ENCODE measurements at regions not wholly inside any gene's neighbourhood (a gene's known extent, or its start where the extent isn't known, plus 50 kb on each side); places are given as distances from the start of the nearest gene placed in this dataset.
"Not testable (repeated sequence)": the region's sequence is repeated elsewhere in the genome, so short reads cannot be mapped to it uniquely, and the experiment has no call there.

GRCh38 chr7:48992816-48993215 is 68.5 kb downstream of the CDC14C start:
- DNase-seq (ENCODE audit: low read depth): no peak

GRCh38 chr7:49001610-49002033 is 77.3 kb downstream of the CDC14C start:
- DNase-seq (ENCODE audit: low read depth): no peak

DNA sequence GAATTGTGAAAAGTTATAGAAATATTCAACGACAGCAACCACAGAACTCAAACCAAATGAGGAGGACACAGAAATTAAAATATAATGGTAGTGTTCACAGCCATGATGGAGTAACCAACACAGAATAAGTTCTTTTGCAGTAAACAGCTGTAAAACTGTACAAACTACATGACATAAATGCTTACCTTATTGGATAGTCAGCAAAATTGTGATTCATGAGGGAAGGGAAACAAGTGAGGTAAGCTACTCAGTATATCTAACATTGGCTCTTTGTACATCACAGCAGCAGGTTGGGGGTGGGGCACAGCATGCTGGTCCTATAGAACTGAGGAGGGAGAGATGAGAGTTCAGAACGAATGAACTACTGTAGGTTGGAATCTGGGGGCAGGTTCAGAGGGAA is 86.4 kb downstream of the CDC14C start:
- DNase-seq (ENCODE audit: low read depth): no peak

DNA sequence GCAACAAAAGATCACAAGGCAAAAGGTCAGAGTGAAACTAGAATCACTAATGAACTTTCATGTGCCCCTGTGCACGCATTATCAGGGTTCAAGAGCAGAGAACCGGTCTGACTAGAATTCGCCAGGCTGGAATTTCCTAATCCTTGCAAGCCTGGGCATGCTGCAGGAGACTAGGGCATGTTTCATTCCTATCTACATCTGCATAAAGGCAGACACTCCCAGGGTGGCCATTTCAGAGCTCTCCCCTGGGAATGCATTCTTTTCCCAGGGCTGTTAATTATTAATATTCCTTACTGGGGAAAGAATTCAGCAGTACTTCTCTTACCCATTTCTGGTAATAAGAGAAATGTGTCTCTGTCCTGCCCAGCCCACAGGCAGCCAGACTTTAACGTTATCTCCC is 90.5 kb downstream of the CDC14C start:
- DNase-seq (ENCODE audit: low read depth): no peak

DNA sequence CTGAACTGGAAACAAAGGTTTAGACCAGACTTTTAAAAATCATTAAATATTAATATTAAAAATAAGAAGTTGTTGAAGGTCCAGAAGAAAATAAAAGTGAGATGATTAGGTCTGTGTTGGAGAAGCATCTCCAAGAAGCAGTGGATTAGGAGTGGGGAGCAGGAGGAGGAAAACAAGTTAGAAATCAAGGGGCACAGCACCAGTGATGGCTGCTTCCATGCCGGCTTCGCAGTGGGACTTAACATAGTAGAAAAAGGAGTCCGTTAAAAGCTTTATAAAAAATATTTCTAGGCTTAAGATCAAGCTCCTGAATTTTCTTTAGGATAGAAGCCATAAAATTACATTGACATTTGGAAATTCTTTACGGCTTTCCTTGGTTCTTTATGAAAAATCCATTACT is 95.8 kb downstream of the CDC14C start:
- no peak for DNase-seq (ENCODE audit: low read depth)

DNA sequence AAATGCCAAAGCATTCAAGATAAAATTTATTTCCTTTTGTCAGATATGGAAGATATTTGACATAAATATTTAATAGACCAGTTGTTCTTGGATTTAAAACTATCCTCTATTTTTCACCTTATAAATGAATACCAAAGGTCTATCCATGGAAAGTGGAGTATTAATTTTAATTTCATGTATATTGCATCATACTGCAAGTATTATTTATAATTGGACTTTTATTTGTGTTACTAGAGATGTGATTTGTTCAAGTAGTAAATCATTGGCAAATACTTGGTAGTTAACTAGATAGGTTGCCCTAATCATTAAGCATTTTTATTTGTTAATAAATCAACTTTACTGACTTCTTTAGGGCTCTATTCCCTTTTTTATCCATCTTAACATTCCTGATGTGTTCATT is 98.1 kb downstream of the CDC14C start:
- DNase-seq (ENCODE audit: low read depth): no peak

GRCh38 chr7:49023345-49024328 is 99.3 kb downstream of the CDC14C start:
- DNase-seq (ENCODE audit: low read depth): no peak

DNA sequence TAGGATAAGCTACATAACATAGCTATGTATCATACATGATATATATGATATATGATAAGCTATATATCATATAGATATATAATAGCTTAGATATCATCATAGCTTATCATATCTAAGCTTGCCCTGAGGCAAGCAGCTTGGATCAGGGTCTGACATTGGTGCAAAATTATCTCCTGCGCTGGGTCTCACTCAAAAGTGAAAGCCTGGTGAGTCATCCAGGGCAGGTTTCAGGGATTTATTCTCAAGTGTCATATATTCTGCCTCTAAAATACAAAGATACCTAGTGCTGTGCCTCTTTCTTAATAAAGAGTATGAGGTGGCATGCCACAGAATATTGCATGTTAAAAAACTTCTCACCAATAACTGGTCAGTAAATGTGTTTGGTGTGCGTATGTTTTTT is 105.9 kb downstream of the CDC14C start:
- DNase-seq (ENCODE audit: low read depth): no peak

- DNase-seq (ENCODE audit: low read depth): not testable (repeated sequence)
These were observed 108.8 kb downstream of the CDC14C start for GRCh38 chr7:49033140-49033539.

DNA sequence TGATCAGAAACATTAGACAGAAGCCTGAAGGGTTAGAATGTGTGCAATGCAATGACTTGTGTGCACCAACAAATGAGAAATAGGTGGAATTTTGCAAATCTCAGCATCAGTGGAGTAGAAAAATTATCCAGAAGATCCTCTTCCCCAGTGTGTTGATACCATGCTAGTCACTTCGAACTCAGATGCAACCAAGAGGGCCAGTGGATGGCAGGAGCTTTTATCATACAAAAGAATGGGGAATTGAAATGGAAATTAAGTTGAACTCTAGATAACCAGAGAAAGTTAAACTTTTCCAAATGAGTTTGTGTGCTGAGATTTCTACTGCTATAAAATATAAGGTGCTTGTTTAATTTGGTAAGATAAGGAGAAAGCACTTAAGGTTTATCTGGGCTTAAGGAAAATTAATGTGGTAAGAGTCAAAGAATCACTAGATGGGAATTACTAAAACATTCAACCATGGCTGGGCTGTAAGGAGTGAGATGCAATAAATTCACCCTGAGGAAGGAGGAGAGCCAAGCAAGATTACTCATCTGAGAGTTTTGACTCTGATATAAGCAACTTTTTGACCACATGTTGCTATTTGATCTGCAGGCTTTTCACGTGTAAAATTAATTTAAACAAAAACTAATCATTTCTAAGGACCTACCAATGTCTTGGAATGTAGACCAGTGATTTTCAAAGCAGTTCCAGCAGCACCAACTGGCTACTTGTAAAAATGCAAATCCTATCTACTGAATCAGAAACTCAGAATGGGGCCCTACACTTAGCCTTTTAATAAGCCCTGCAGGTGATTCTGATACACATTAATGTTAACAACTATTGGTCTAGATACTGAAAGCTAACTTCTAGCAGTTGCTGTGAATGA is 113.2 kb downstream of the CDC14C start:
- no peak for DNase-seq (ENCODE audit: low read depth)

DNA sequence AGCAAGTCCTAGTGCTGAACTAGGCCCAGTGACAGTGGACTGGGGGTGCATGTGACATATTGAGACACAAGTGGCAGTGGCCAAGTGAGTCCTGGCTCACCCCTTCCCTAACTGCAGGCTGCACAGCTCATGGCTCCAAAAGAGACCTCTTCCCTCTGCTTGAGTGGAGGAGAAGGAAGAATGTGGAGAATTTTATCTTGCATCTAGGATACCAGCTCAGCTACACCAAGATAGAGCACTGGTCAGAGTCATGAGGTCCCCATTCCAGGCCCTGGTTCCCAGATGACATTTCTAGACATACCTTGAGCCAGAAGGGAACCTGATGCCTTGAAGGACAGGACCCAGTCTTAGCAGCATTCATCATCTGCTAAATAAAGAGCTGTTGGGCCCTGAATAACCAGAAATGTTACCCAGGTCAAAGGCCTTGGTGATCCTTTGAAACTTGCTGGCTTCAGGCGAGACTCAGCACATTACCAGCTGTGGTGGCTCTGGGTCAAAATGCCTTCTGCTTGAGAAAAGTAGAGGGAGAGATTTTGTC is 114.5 kb downstream of the CDC14C start:
- no peak for DNase-seq (ENCODE audit: low read depth)

DNA sequence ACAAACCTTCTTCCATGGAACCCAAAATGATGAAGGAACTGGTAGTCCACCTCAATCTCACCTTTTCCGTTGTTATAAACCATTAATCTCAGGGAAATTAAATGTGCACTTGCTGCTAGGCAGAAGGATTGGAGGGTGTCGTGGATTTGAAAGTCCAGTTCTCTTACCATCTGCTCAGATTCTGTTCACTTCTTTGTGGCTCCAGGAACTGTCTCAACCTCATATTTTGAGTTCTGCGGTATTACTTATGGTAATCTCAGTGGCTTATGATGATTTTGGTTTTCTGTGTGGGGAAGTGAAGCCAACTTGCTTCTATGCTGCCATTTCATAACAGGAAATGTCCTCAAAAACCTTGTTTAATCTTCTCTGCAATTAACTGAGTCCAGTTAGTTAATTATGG is 136.4 kb downstream of the CDC14C start:
- DNase-seq (ENCODE audit: low read depth): no peak

DNA sequence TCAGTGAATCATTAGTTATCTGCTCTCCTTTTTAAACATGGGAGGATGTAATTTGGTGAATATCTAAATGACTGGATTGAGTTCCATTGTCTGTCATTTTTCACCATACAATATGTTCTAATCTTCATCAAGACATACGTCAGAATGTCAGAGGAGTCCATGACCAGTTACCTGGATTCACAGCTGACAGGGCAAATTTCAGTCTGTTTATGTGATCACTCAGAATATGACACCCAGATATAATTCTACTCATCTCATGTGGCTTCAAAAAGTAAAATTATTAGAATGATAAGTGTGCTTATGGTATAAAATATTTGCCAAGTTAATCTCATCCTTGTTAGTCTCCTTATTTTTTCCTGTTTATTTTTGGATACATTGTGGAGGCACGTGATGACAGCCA is 150.2 kb downstream of the CDC14C start:
- no peak for DNase-seq (ENCODE audit: low read depth)

DNA sequence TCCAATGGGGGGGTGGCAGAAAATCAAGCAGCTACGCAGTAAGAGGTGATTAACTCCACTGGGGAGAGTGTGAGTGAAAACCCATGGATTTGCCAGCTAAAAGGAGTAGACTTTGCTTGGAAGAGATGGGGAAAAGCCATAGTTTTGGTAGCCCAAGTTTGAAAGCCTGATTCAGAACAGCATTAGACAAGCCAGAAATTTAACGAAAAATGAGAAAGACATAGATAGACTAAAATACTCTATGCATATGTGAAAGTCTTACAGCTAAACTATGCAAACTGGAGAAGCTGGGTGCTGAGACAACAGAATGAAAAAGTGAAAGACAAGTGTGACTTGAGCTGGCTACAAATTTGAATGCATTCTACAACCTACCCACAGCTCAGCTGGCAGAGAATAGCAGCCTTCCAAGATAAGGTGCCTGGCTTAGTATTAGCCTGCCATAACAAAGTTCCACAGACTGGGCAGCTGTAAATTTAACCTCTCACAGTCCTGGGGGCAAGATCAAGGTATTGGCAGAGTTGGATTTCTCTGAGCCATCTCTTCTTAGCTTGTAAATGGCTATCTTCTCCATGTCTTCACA is 156.6 kb downstream of the CDC14C start:
- DNase-seq (ENCODE audit: low read depth): no peak

- no peak for DNase-seq (ENCODE audit: low read depth)
These were observed 163.7 kb downstream of the CDC14C start for GRCh38 chr7:49088017-49088416.

GRCh38 chr7:49089717-49090116 is 165.4 kb downstream of the CDC14C start:
- no peak for DNase-seq (ENCODE audit: low read depth)

GRCh38 chr7:49091089-49091488 is 166.7 kb downstream of the CDC14C start:
- no peak for DNase-seq (ENCODE audit: low read depth)

DNA sequence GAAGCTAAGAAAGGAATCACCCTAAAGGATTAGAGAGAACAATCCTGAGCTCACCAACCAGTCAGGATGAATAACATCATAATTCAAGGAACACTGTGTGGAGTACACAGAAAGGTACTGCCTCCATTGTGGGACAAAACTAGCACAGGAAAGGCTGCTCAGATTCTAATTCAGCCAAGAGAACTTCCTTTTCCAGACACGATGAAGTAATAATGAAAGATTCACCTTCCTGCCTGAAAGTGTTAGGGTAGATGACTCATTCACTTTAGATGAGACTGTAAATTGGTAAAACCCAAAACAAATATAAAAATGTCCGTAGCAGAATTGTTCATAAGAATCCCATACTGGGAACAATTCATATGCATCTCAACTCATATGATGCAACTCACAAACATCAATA is 167.2 kb downstream of the CDC14C start:
- DNase-seq (ENCODE audit: low read depth): no peak

DNA sequence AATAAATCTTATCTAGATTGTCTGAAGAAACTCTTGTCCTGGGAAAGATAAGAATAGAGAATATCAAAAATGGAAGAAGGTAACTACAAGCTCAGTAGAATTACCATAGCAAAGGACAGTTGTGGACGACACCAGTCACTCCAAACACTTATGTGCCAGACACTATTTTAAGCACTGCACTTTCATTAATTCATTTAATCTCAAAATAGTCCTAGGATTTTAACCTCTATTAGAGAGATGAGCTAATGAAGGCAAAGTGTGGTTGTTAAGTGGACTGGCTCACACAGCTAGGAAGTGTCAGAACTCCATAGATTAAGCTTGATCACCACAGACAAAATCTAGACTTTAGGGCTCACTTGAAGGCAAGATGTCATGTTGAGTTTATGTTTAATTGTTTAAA is 168.9 kb downstream of the CDC14C start:
- no peak for DNase-seq (ENCODE audit: low read depth)

DNA sequence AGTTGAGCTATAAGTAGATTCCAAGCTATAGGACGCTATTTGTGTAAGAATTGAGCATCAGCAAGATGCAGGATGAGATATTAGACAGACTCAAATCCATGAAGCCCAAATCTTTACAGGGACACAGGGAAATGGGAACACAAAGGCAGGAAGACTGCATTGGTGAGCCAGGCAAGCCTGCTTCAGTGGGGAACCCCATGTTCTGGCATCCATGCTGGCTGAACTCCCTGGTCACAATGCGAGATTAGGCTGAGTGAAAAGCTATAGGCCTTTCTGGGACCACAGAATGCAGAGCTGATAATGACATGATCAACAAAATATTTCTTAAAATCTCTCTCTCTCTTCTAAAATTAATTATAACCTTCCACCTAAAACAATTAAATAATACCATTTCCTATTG is 170.5 kb downstream of the CDC14C start:
- DNase-seq (ENCODE audit: low read depth): no peak

DNA sequence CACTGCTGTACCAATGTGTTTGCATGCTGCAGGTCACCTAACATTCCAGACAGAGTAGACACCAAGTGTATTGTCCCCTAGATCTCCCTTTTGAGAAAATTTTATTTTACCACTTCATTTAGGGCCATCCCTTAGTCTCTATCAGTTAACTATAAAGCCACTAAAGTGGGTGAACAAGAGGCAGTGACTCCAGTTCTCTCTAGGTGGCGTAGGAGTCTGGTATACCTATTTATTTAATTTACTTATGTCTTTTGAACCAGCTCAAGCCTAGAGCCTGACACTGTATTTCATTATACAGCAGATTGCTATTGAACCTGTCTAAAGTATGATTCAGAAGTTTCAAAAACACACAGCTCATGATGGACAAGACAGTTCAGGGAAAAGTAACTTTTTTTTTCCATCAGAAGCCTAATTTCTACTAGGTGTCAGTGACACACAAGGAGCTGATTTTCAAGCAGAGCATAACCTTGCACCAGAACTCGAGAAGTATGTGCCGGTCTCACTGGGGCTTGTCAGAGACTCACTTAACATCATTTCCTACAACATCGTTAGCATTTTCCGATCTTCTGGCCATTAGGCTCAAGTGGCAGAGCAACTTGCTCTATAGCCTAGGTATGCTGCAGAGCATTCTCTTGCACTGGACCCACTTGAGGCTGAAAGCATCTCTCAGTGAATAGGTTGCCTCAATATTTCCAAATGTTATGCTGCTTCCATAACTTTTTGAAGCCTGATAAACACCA is 175.4 kb downstream of the CDC14C start:
- no peak for DNase-seq (ENCODE audit: low read depth)
